Fibroblast of peridontal ligament (primary cell): ENCODE measurements at regions not wholly inside any gene's neighbourhood (a gene's known extent, or its start where the extent isn't known, plus 50 kb on each side); places are given as distances from the start of the nearest gene placed in this dataset.

Source experiments
- DNase-seq: peaks from one replicate; pipeline ENCODE4 v3.0.0-alpha.2; 2010; ENCODE audit errors: extremely low read depth

- DNase-seq = no peak
Observed at GRCh38 chrX:68927178-68927577, 98.4 kb downstream of the EFNB1 start.

- DNase-seq = no peak
Observed at GRCh38 chrX:68923147-68923546, 94.3 kb downstream of the EFNB1 start.

GRCh38 chrX:68922013-68922412, 93.2 kb downstream of the EFNB1 start:
- no peak for DNase-seq

GRCh38 chrX:68920561-68920960, 91.7 kb downstream of the EFNB1 start:
- no peak for DNase-seq

- DNase-seq = no peak
Observed at GRCh38 chrX:68919707-68920106, 90.9 kb downstream of the EFNB1 start.

GRCh38 chrX:68918202-68918601, 89.4 kb downstream of the EFNB1 start:
- no peak for DNase-seq

GRCh38 chrX:68917799-68918198, 89.0 kb downstream of the EFNB1 start:
- DNase-seq = no peak

- no peak for DNase-seq
Observed at GRCh38 chrX:68916891-68917290, 88.1 kb downstream of the EFNB1 start.

GRCh38 chrX:68915778-68916177, 87.0 kb downstream of the EFNB1 start:
- DNase-seq = no peak

GRCh38 chrX:68914479-68914946, 85.7 kb downstream of the EFNB1 start:
- DNase-seq = no peak

- DNase-seq = no peak
Observed at GRCh38 chrX:68913249-68913547, 84.4 kb downstream of the EFNB1 start.

- no peak for DNase-seq
Observed at GRCh38 chrX:68912113-68912512, 83.3 kb downstream of the EFNB1 start.

GRCh38 chrX:68910731-68911428, 82.1 kb downstream of the EFNB1 start:
- no peak for DNase-seq

GRCh38 chrX:68909945-68910344, 81.1 kb downstream of the EFNB1 start:
- DNase-seq = no peak

- no peak for DNase-seq
Observed at GRCh38 chrX:68908071-68908470, 79.2 kb downstream of the EFNB1 start.

- no peak for DNase-seq
Observed at GRCh38 chrX:68902706-68903504, 74.1 kb downstream of the EFNB1 start.

GRCh38 chrX:68901519-68901918, 72.7 kb downstream of the EFNB1 start:
- DNase-seq = no peak

- DNase-seq = no peak
Observed at GRCh38 chrX:68898598-68898997, 69.8 kb downstream of the EFNB1 start.

GRCh38 chrX:68897118-68897945, 68.5 kb downstream of the EFNB1 start:
- DNase-seq = no peak

GRCh38 chrX:68896581-68896980, 67.8 kb downstream of the EFNB1 start:
- no peak for DNase-seq

GRCh38 chrX:68895778-68896177, 67.0 kb downstream of the EFNB1 start:
- no peak for DNase-seq

GRCh38 chrX:68895341-68895755, 66.5 kb downstream of the EFNB1 start:
- DNase-seq = peak; percentile 18
